Thoracic aorta (tissue), 2 donors: ENCODE measurements at regions not wholly inside any gene's neighbourhood (a gene's known extent, or its start where the extent isn't known, plus 50 kb on each side); places are given as distances from the start of the nearest gene placed in this dataset.

Source experiments
- ATAC-seq: fragments of 150-250 bp; one replicate; pipeline ENCODE4 v1.8.0; 2017; ENCODE audit warnings: low read depth; ENCODE audit not compliant: insufficient number of reproducible peaks, low FRiP score
- DNase-seq: peaks from one replicate; pipeline ENCODE4 v3.0.0-alpha.2; 2020; ENCODE audit warnings: low spot score
- H3K27ac ChIP-seq, 2 donors: fragments of 200-600 bp; sonication (generic); 1 replicate in 1 of 2; 2 replicates in 1 of 2; pipeline ENCODE4 v1.5.1; 2016; ENCODE audit warnings: mild to moderate bottlenecking in 2 of 2, moderate library complexity in 2 of 2
- H3K27me3 ChIP-seq: fragments of 200-600 bp; sonication (generic); replicated peaks from 2 replicates; pipeline ENCODE4 v1.6.0; 2016; ENCODE audit warnings: mild to moderate bottlenecking; ENCODE audit not compliant: insufficient read depth
- H3K36me3 ChIP-seq: fragments of 200-600 bp; sonication (generic); one replicate; pipeline ENCODE4 v1.5.1; 2016
- H3K4me1 ChIP-seq, 2 donors: fragments of 200-600 bp; sonication (generic); 1 replicate in 1 of 2; 2 replicates in 1 of 2; pipeline versions ENCODE4 v1.5.1 to v1.6.0; 2016; ENCODE audit warnings: low read depth in 2 of 2, mild to moderate bottlenecking in 1 of 2; ENCODE audit not compliant: control insufficient read depth in 1 of 2
- H3K4me3 ChIP-seq: fragments of 200-600 bp; sonication (generic); 2 replicates; pipeline ENCODE4 v1.5.1; 2016; ENCODE audit warnings: mild to moderate bottlenecking
- H3K9me3 ChIP-seq: fragments of 200-600 bp; sonication (generic); 2 replicates; pipeline ENCODE4 v1.5.1; 2016
- CTCF ChIP-seq: fragments of 200-600 bp; sonication (generic); IDR thresholded peaks from one replicate; pipeline ENCODE4 v1.5.1; 2019; ENCODE audit warnings: antibody characterized with exemption

DNA sequence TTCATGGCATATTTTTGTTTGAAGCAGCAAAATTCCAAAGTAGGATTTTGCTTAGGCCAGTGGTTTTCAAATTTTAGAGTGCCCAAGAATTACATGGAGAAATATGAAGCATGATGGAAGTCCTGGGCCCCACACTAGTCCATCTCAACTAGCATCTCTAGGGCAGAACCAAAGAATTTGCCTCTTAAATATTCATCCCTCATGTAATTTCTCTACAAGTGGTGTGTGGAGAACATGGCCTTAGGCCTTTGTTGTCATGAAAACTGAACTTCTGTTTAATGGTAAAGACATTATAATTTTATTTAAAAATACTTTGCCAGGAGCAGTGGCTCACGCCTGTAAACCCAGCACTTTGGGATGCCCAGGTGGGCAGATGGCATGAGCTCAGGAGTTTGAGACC is 75.9 kb upstream of the CCNG1 start:
- Histone ChIP-seq H3K4me3 (no peak overlapping the region), H3K9me3 (no peaks in the 10 kb centered on the region), H3K36me3 (no peaks in the 10 kb centered on the region), H3K4me1 (no peaks in the 10 kb centered on the region), H3K27me3 (no peaks in the 10 kb centered on the region), H3K27ac (no peak overlapping the region)
- ATAC-seq (no peak), DNase-seq (no peak)
- no peak for TF ChIP-seq CTCF

DNA sequence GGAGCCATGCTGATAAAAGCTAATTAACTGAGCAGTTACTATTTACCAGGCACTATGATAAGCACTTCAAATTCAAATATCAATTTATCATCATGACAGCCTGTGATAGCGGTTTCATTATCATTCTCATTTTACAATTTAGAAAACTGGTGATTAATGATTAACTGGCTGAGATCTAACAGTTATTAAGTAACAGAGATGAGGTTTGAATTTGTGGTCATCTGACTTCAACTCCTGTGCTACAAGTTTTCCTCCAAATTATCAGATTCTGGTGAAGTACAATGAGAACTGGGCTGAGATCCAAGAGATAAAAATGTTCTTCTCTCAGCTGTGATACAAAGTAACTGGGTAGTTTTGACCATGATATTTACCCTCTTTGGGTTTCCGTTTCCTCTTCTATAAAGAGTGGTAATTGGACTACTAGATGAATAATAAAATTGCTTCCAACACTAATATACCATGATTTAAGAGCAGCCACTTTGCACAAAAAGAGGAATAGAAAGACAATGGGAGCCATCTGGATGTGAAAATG is 74.5 kb upstream of the CCNG1 start:
- H3K36me3 ChIP-seq, result no peaks in the 10 kb centered on the region
- no peaks in the 10 kb centered on the region for H3K27me3 ChIP-seq
- DNase-seq, result no peak
- no peaks in the 10 kb centered on the region for H3K9me3 ChIP-seq
- no peaks in the 10 kb centered on the region for H3K4me1 ChIP-seq
- no peak for ATAC-seq
- no peak overlapping the region for H3K4me3 ChIP-seq
- no peak overlapping the region for H3K27ac ChIP-seq
- TF ChIP-seq CTCF, result no peak

GRCh38 chr5:163363389-163363788 is 74.0 kb upstream of the CCNG1 start:
- Histone ChIP-seq H3K4me3 (no peak overlapping the region), H3K4me1 (no peaks in the 10 kb centered on the region), H3K27me3 (no peaks in the 10 kb centered on the region), H3K9me3 (no peaks in the 10 kb centered on the region), H3K36me3 (no peaks in the 10 kb centered on the region), H3K27ac (no peak overlapping the region)
- DNase-seq (no peak), ATAC-seq (no peak)
- no peak for TF ChIP-seq CTCF

- no peak overlapping the region for H3K4me3 ChIP-seq
- no peak overlapping the region for H3K27ac ChIP-seq
- no peaks in the 10 kb centered on the region for H3K9me3 ChIP-seq
These were observed 70.6 kb upstream of the CCNG1 start for GRCh38 chr5:163366757-163367156.

DNA sequence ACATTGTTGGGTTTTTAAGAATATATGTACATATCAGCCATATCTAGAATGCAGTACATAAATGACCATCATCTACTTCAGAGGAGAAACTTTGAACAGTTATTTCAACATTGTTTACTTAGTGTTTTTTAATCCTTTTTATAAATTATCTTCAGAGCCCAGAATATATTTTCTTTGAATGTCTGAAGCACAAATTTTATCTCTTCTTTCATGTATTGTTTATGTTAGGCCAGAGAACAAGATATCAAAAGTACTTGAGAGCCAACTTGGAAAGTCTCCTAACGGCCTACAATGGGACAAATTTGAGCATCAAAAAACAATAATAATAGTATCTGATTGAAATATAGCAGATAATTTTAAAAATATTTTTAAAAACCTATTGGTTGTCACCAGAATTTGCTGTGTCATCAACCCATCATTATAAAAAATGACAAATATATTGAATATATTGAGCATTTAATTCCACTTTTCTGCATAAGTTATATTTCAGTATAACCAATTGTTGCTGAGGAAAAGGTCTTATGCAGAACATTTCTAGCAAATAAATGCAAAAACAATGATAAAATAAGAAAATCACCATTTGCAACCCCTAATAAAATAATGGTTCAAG is 67.5 kb upstream of the CCNG1 start:
- Histone ChIP-seq H3K36me3 (no peaks in the 10 kb centered on the region), H3K27me3 (no peaks in the 10 kb centered on the region), H3K27ac (no peak overlapping the region), H3K9me3 (no peaks in the 10 kb centered on the region), H3K4me3 (no peak overlapping the region), H3K4me1 (no peaks in the 10 kb centered on the region)
- no peak for DNase-seq
- TF ChIP-seq CTCF, result no peak
- ATAC-seq, result no peak

More at GRCh38 chr5:163366757-163367156, 70.6 kb upstream of the CCNG1 start:
- no peaks in the 10 kb centered on the region for H3K27me3 ChIP-seq
- no peak for TF ChIP-seq CTCF
- no peaks in the 10 kb centered on the region for H3K4me1 ChIP-seq
- DNase-seq (no peak), ATAC-seq (no peak)
- no peaks in the 10 kb centered on the region for H3K36me3 ChIP-seq
